ENCODE measurements at regions not wholly inside any gene's neighbourhood (a gene's known extent, or its start where the extent isn't known, plus 50 kb on each side); places are given as distances from the start of the nearest gene placed in this dataset.

GRCh38 chr16:86955136-86955855 is 361.9 kb downstream of the C16orf95 start:
- TF ChIP-seq CTCF (conservative IDR thresholded peaks at IDR 0.05; ENCODE audit: low read depth, low read length) (no peak), EZH2 (IDR thresholded peaks at IDR 0.05; ENCODE audit: borderline replicate concordance, low read depth, low read length, poor library complexity, severe bottlenecking) (no peak)
